ENCODE measurements at regions not wholly inside any gene's neighbourhood (a gene's known extent, or its start where the extent isn't known, plus 50 kb on each side); places are given as distances from the start of the nearest gene placed in this dataset.

GRCh38 chr5:88438006-88438405 lies 169.4 kb upstream of the TMEM161B start:
- TF ChIP-seq EZH2 (IDR thresholded peaks at IDR 0.05; ENCODE audit: borderline replicate concordance, low read depth, low read length, severe bottlenecking) (no peak), CTCF (IDR thresholded peaks at IDR 0.05; ENCODE audit: borderline replicate concordance, extremely low read depth, low read length, poor library complexity, severe bottlenecking) (no peak)
- no peak for ATAC-seq (ENCODE audit: insufficient read depth, low read depth)
- no peak overlapping the region for H3K27ac ChIP-seq (ENCODE audit: low read length)
- H3K79me2 ChIP-seq (ENCODE audit: insufficient read depth, low read length): no peaks in the 10 kb centered on the region
- H2AFZ ChIP-seq (ENCODE audit: low read depth, low read length): no peak overlapping the region
- H3K9me3 ChIP-seq (ENCODE audit: insufficient read depth, low read length, severe bottlenecking): no peaks in the 10 kb centered on the region
- H4K20me1 ChIP-seq (ENCODE audit: insufficient read depth, low read length): no peaks in the 10 kb centered on the region
- H3K9ac ChIP-seq (ENCODE audit: low read depth, low read length): no peak overlapping the region
- no peaks in the 10 kb centered on the region for H3K36me3 ChIP-seq (ENCODE audit: insufficient read depth, low read length)
- H3K4me2 ChIP-seq (ENCODE audit: insufficient read depth, low read length): no peak overlapping the region
- no peak for DNase-seq
- no peaks in the 10 kb centered on the region for H3K4me1 ChIP-seq (ENCODE audit: insufficient read depth, low read length)
- H3K27me3 ChIP-seq (ENCODE audit: insufficient read depth, low read length, poor library complexity): no peaks in the 10 kb centered on the region
- no peak overlapping the region for H3K4me3 ChIP-seq (ENCODE audit: low read depth in 1 of 2, low read length in 2 of 2)

- TF ChIP-seq EZH2 (IDR thresholded peaks at IDR 0.05; ENCODE audit: borderline replicate concordance, low read depth, low read length, severe bottlenecking): no peak
- TF ChIP-seq CTCF (IDR thresholded peaks at IDR 0.05; ENCODE audit: borderline replicate concordance, extremely low read depth, low read length, poor library complexity, severe bottlenecking): no peak
- Histone ChIP-seq H3K9ac (ENCODE audit: low read depth, low read length) (no peak overlapping the region), H3K27me3 (ENCODE audit: insufficient read depth, low read length, poor library complexity) (no peaks in the 10 kb centered on the region), H3K36me3 (ENCODE audit: insufficient read depth, low read length) (no peaks in the 10 kb centered on the region), H3K79me2 (ENCODE audit: insufficient read depth, low read length) (no peaks in the 10 kb centered on the region), H3K4me1 (ENCODE audit: insufficient read depth, low read length) (no peaks in the 10 kb centered on the region), H4K20me1 (ENCODE audit: insufficient read depth, low read length) (no peaks in the 10 kb centered on the region), H3K4me3 (ENCODE audit: low read depth in 1 of 2, low read length in 2 of 2) (no peak overlapping the region), H2AFZ (ENCODE audit: low read depth, low read length) (no peak overlapping the region), H3K9me3 (ENCODE audit: insufficient read depth, low read length, severe bottlenecking) (no peaks in the 10 kb centered on the region), H3K27ac (ENCODE audit: low read length) (no peak overlapping the region), H3K4me2 (ENCODE audit: insufficient read depth, low read length) (no peak overlapping the region)
- no peak for DNase-seq
- ATAC-seq (ENCODE audit: insufficient read depth, low read depth): no peak
Measured at GRCh38 chr5:88436290-88436689, 167.6 kb upstream of the TMEM161B start.

GRCh38 chr5:88428633-88429032 lies 160.0 kb upstream of the TMEM161B start:
- Histone ChIP-seq H3K4me1 (ENCODE audit: insufficient read depth, low read length) (no peaks in the 10 kb centered on the region), H3K36me3 (ENCODE audit: insufficient read depth, low read length) (no peaks in the 10 kb centered on the region), H2AFZ (ENCODE audit: low read depth, low read length) (no peak overlapping the region), H3K9me3 (ENCODE audit: insufficient read depth, low read length, severe bottlenecking) (no peaks in the 10 kb centered on the region), H4K20me1 (ENCODE audit: insufficient read depth, low read length) (no peaks in the 10 kb centered on the region), H3K4me3 (ENCODE audit: low read depth in 1 of 2, low read length in 2 of 2) (no peak overlapping the region), H3K9ac (ENCODE audit: low read depth, low read length) (no peak overlapping the region), H3K4me2 (ENCODE audit: insufficient read depth, low read length) (no peak overlapping the region), H3K27ac (ENCODE audit: low read length) (no peak overlapping the region), H3K79me2 (ENCODE audit: insufficient read depth, low read length) (no peaks in the 10 kb centered on the region), H3K27me3 (ENCODE audit: insufficient read depth, low read length, poor library complexity) (no peaks in the 10 kb centered on the region)
- TF ChIP-seq CTCF (IDR thresholded peaks at IDR 0.05; ENCODE audit: borderline replicate concordance, extremely low read depth, low read length, poor library complexity, severe bottlenecking) (no peak), EZH2 (IDR thresholded peaks at IDR 0.05; ENCODE audit: borderline replicate concordance, low read depth, low read length, severe bottlenecking) (no peak)
- ATAC-seq (ENCODE audit: insufficient read depth, low read depth) (no peak), DNase-seq (no peak)

- ATAC-seq (ENCODE audit: insufficient read depth, low read depth): no peak
- Histone ChIP-seq H3K4me2 (ENCODE audit: insufficient read depth, low read length) (no peak overlapping the region), H3K27me3 (ENCODE audit: insufficient read depth, low read length, poor library complexity) (no peaks in the 10 kb centered on the region), H3K9ac (ENCODE audit: low read depth, low read length) (no peak overlapping the region), H3K27ac (ENCODE audit: low read length) (no peak overlapping the region), H3K4me1 (ENCODE audit: insufficient read depth, low read length) (no peaks in the 10 kb centered on the region), H4K20me1 (ENCODE audit: insufficient read depth, low read length) (no peaks in the 10 kb centered on the region), H3K9me3 (ENCODE audit: insufficient read depth, low read length, severe bottlenecking) (no peaks in the 10 kb centered on the region), H3K79me2 (ENCODE audit: insufficient read depth, low read length) (no peaks in the 10 kb centered on the region), H2AFZ (ENCODE audit: low read depth, low read length) (no peak overlapping the region), H3K4me3 (ENCODE audit: low read depth in 1 of 2, low read length in 2 of 2) (no peak overlapping the region), H3K36me3 (ENCODE audit: insufficient read depth, low read length) (no peaks in the 10 kb centered on the region)
- no peak for DNase-seq
- TF ChIP-seq EZH2 (IDR thresholded peaks at IDR 0.05; ENCODE audit: borderline replicate concordance, low read depth, low read length, severe bottlenecking): no peak
- TF ChIP-seq CTCF (IDR thresholded peaks at IDR 0.05; ENCODE audit: borderline replicate concordance, extremely low read depth, low read length, poor library complexity, severe bottlenecking): no peak
Measured at GRCh38 chr5:88426441-88426840, 157.8 kb upstream of the TMEM161B start.

Measured in DND-41 (cell line).